Ovary (tissue), 7 donors: ENCODE measurements at regions not wholly inside any gene's neighbourhood (a gene's known extent, or its start where the extent isn't known, plus 50 kb on each side); places are given as distances from the start of the nearest gene placed in this dataset.

Experiments used
- DNase-seq, 5 donors: peaks; one replicate each; pipeline ENCODE4 v3.0.0-alpha.2; 2019 to 2020
- H3K27ac ChIP-seq, 2 donors: fragments of 200-600 bp; one replicate each; pipeline versions ENCODE4 v1.5.1 to v1.8.0; 2019 to 2022
- H3K27me3 ChIP-seq: fragments of 200-600 bp; one replicate; pipeline ENCODE4 v1.8.0; 2022
- H3K36me3 ChIP-seq: fragments of 200-600 bp; sonication (generic); one replicate; pipeline ENCODE4 v1.5.1; 2019
- H3K4me1 ChIP-seq: one replicate; pipeline ENCODE4 v1.8.1; 2013; ENCODE audit warnings: mild to moderate bottlenecking, moderate library complexity; ENCODE audit not compliant: insufficient read depth
- H3K4me3 ChIP-seq: fragments of 200-600 bp; sonication (generic); one replicate; pipeline ENCODE4 v1.5.1; 2017
- H3K9me3 ChIP-seq, 2 donors: fragments of 200-600 bp in 1 of 2; sonication (generic) in 1 of 2; one replicate each; pipeline versions ENCODE4 v1.5.1 to v1.8.1; 2013 to 2019; ENCODE audit warnings: mild to moderate bottlenecking in 1 of 2, moderate library complexity in 1 of 2
- CTCF ChIP-seq, 3 donors: fragments of 450-650 bp in 2 of 3; fragments of 200-600 bp in 1 of 3; IDR thresholded peaks; one replicate each; pipeline versions ENCODE4 v1.5.1 to v1.8.0; 2016 to 2022; ENCODE audit warnings: antibody characterized with exemption in 3 of 3, mild to moderate bottlenecking in 1 of 3
- EP300 ChIP-seq: sonication (generic); formaldehyde crosslinking; IDR thresholded peaks from one replicate; pipeline ENCODE4 v1.6.1; 2017; ENCODE audit warnings: antibody characterized with exemption
- POLR2A ChIP-seq: fragments of 450-650 bp; IDR thresholded peaks from one replicate; pipeline ENCODE4 v1.6.1; 2017; ENCODE audit warnings: antibody characterized with exemption, mild to moderate bottlenecking, moderate library complexity
- WGBS, 3 donors: extraction: QIAGEN DNeasy Blood & Tissue Kit in 1 of 3; methylation state at CpG; one replicate each; pipeline versions ENCODE4 v1.1.5 to v1.1.7; 2013 to 2017; 5-methylcytosine and 5-hydroxymethylcytosine counted together
- intact Hi-C, 4 donors: fragments of 100-400 bp; cut with DNase I; formaldehyde crosslinking; loops; one replicate each; pipeline versions ENCODE4 v1.11.0 to v1.15.1; 2022 to 2023
- donor health status: DM: no; HTN: no; CAD: no; lungs with moderate emphysema.
- donor health status: DM: no; HTN: no; CAD: no.
- donor health status: Bipolar disorder and iron deficiency.
- donor health status: DM: no; HTN: no; CAD: no.
- donor health status: DM: yes; HTN: yes; CAD: no.

- H3K36me3 ChIP-seq: no peaks in the 10 kb centered on the region
- no peaks in the 10 kb centered on the region for H3K4me1 ChIP-seq
- intact Hi-C loops: loop anchor here in 1 of 4 donors (5.0 kb wide), 1 partner anchor 50 kb away; no protein-coding TSS in a partner anchor
- H3K4me3 ChIP-seq: no peak overlapping the region
- no peak overlapping the region for H3K27ac ChIP-seq
- no peak for DNase-seq
- no peaks in the 10 kb centered on the region for H3K27me3 ChIP-seq
- no peak for TF ChIP-seq EP300
- TF ChIP-seq CTCF (IDR thresholded peaks at IDR 0.05): no peak
- TF ChIP-seq POLR2A: no peak
- H3K9me3 ChIP-seq: no peaks in the 10 kb centered on the region
- 74 to 81% (median 80%) methylated on average over 3 of the region's 3 CpGs for WGBS, 3 donors
Observed at GRCh38 chr9:38342532-38342931, 50.0 kb upstream of the ALDH1B1 start.

GRCh38 chr9:38342096-38342495 lies 50.4 kb upstream of the ALDH1B1 start:
- WGBS, 3 donors: 72 to 86% (median 80%) methylated on average over 4 of the region's 4 CpGs
- Histone ChIP-seq H3K4me1 (no peaks in the 10 kb centered on the region), H3K27ac (no peak overlapping the region), H3K27me3 (no peaks in the 10 kb centered on the region), H3K4me3 (no peak overlapping the region), H3K9me3 (no peaks in the 10 kb centered on the region), H3K36me3 (no peaks in the 10 kb centered on the region)
- DNase-seq: no peak
- TF ChIP-seq POLR2A (no peak), EP300 (no peak), CTCF (IDR thresholded peaks at IDR 0.05) (no peak)
- intact Hi-C loops: loop anchor here in 1 of 4 donors (5.0 kb wide), 1 partner anchor 50 kb away; no protein-coding TSS in a partner anchor

GRCh38 chr9:38339496-38339895 lies 53.0 kb upstream of the ALDH1B1 start:
- TF ChIP-seq EP300: no peak
- TF ChIP-seq POLR2A: no peak
- TF ChIP-seq CTCF (IDR thresholded peaks at IDR 0.05): no peak
- Histone ChIP-seq H3K27ac (no peak overlapping the region), H3K36me3 (no peaks in the 10 kb centered on the region), H3K9me3 (no peaks in the 10 kb centered on the region), H3K4me3 (no peak overlapping the region), H3K27me3 (no peaks in the 10 kb centered on the region), H3K4me1 (no peaks in the 10 kb centered on the region)
- no peak for DNase-seq
- intact Hi-C loops: no loop called here
- WGBS, 3 donors: 16 to 49% (median 26%) methylated on average over 2 of the region's 2 CpGs

GRCh38 chr9:38339087-38339486 lies 53.4 kb upstream of the ALDH1B1 start:
- Histone ChIP-seq H3K36me3 (no peaks in the 10 kb centered on the region), H3K9me3 (no peaks in the 10 kb centered on the region), H3K27ac (no peak overlapping the region), H3K27me3 (no peaks in the 10 kb centered on the region), H3K4me3 (no peak overlapping the region), H3K4me1 (no peaks in the 10 kb centered on the region)
- 14 to 42% (median 22%) methylated on average over 3 of the region's 3 CpGs for WGBS, 3 donors
- TF ChIP-seq POLR2A: no peak
- TF ChIP-seq CTCF (IDR thresholded peaks at IDR 0.05): no peak
- TF ChIP-seq EP300: no peak
- no peak for DNase-seq
- intact Hi-C loops: no loop called here
